GM23338 (cell line): ENCODE measurements at regions not wholly inside any gene's neighbourhood (a gene's known extent, or its start where the extent isn't known, plus 50 kb on each side); places are given as distances from the start of the nearest gene placed in this dataset.

Experiments
- ATAC-seq: fragments of 200-7000 bp; cut with Tn5 transposase; 3 replicates; pipeline ENCODE4 v1.9.1; 2020
- DNase-seq: peaks from one replicate; pipeline ENCODE4 v3.0.0-alpha.2; 2015; ENCODE audit warnings: low spot score
- H2AFZ ChIP-seq: fragments of 200-600 bp; sonication (generic); 2 replicates; pipeline ENCODE4 v1.8.0; 2016; ENCODE audit warnings: antibody characterized with exemption, mild to moderate bottlenecking, moderate library complexity
- H3F3A ChIP-seq: fragments of 200-600 bp; sonication (generic); replicated peaks from 2 replicates; pipeline ENCODE4 v1.8.0; 2017; ENCODE audit warnings: antibody characterized with exemption, mixed run types, low read depth
- H3K27ac ChIP-seq: fragments of 200-600 bp; sonication (generic); 2 replicates; pipeline ENCODE4 v1.6.1; 2016; ENCODE audit warnings: low read depth
- H3K27me3 ChIP-seq: fragments of 200-600 bp; sonication (generic); 2 replicates; pipeline ENCODE4 v1.8.0; 2016; ENCODE audit warnings: mild to moderate bottlenecking, mixed run types, moderate library complexity; ENCODE audit not compliant: insufficient read depth
- H3K36me3 ChIP-seq: fragments of 200-600 bp; sonication (generic); 2 replicates; pipeline ENCODE4 v1.8.0; 2016; ENCODE audit warnings: mild to moderate bottlenecking; ENCODE audit not compliant: insufficient read depth
- H3K4me1 ChIP-seq: fragments of 200-600 bp; sonication (generic); 2 replicates; pipeline ENCODE4 v1.8.0; 2016; ENCODE audit warnings: mild to moderate bottlenecking, moderate library complexity; ENCODE audit not compliant: insufficient read depth
- H3K4me2 ChIP-seq: fragments of 200-600 bp; sonication (generic); 2 replicates; pipeline ENCODE4 v1.7.1; 2017; ENCODE audit warnings: mixed run types
- H3K4me3 ChIP-seq: fragments of 200-600 bp; sonication (generic); 2 replicates; pipeline ENCODE4 v1.6.1; 2016; ENCODE audit warnings: mixed run types
- H3K79me2 ChIP-seq: fragments of 200-600 bp; sonication (generic); replicated peaks from 2 replicates; pipeline ENCODE4 v1.8.0; 2017; ENCODE audit warnings: mild to moderate bottlenecking; ENCODE audit not compliant: insufficient read depth
- H3K9me2 ChIP-seq: fragments of 200-600 bp; sonication (generic); 2 replicates; pipeline ENCODE4 v1.8.0; 2017; ENCODE audit not compliant: insufficient read depth
- H4K20me1 ChIP-seq: fragments of 200-600 bp; sonication (generic); replicated peaks from 2 replicates; pipeline ENCODE4 v1.8.0; 2017; ENCODE audit warnings: mild to moderate bottlenecking; ENCODE audit not compliant: insufficient read depth
- H3K27ac Mint-ChIP-seq: 2 replicates; pipeline ENCODE4 v1.8.0; 2020; ENCODE audit warnings: inconsistent platforms, mild to moderate bottlenecking, moderate library complexity, mixed read lengths
- H3K27me3 Mint-ChIP-seq: 3 replicates; pipeline ENCODE4 v1.8.0; 2022; ENCODE audit warnings: low read depth, mild to moderate bottlenecking, moderate library complexity, mixed read lengths, inconsistent platforms; ENCODE audit not compliant: insufficient read depth, poor library complexity
- H3K36me3 Mint-ChIP-seq: 3 replicates; pipeline ENCODE4 v1.8.0; 2021; ENCODE audit warnings: low read depth, mild to moderate bottlenecking, inconsistent platforms, moderate library complexity, mixed read lengths
- H3K4me1 Mint-ChIP-seq: 3 replicates; pipeline ENCODE4 v1.8.0; 2020; ENCODE audit warnings: mild to moderate bottlenecking, inconsistent platforms, mixed read lengths
- H3K4me3 Mint-ChIP-seq: 3 replicates; pipeline ENCODE4 v1.8.0; 2021; ENCODE audit warnings: moderate library complexity, mild to moderate bottlenecking, inconsistent platforms, mixed read lengths
- H3K9me3 Mint-ChIP-seq: 3 replicates; pipeline ENCODE4 v1.8.0; 2020; ENCODE audit warnings: moderate library complexity, mild to moderate bottlenecking, inconsistent platforms, mixed read lengths
- CREB1 ChIP-seq: fragments of 250-450 bp; sonication (Bioruptor Pico); IDR thresholded peaks from 2 replicates; pipeline ENCODE4 v1.5.0; 2020; ENCODE audit warnings: low read depth, mild to moderate bottlenecking, moderate library complexity
- CTCF ChIP-seq, 2 experiments: fragments of 200-600 bp in 1 of 2; sonication (generic) in 1 of 2; conservative IDR thresholded peaks; 2 replicates each; pipeline versions ENCODE4 v1.5.1 to v1.6.1; 2016 to 2017; ENCODE audit warnings: antibody characterized with exemption in 2 of 2, low read depth in 2 of 2, mild to moderate bottlenecking in 2 of 2, moderate library complexity in 1 of 2
- ETS1 ChIP-seq: IDR thresholded peaks from 2 replicates; pipeline ENCODE4 v1.6.1; 2016; ENCODE audit warnings: antibody characterized with exemption
- EZH2 ChIP-seq: fragments of 200-600 bp; sonication (generic); IDR thresholded peaks from one replicate; pipeline ENCODE4 v1.8.0; 2017; ENCODE audit warnings: antibody characterized with exemption, mild to moderate bottlenecking, low read depth; ENCODE audit not compliant: unreplicated experiment
- EZH2phosphoT487 ChIP-seq: fragments of 200-600 bp; sonication (generic); IDR thresholded peaks from one replicate; pipeline ENCODE4 v1.8.1; 2018; ENCODE audit warnings: antibody characterized with exemption; ENCODE audit not compliant: unreplicated experiment
- JUNB ChIP-seq: IDR thresholded peaks from one replicate; pipeline ENCODE4 v1.6.1; 2016; ENCODE audit warnings: antibody characterized with exemption; ENCODE audit not compliant: unreplicated experiment
- NANOG ChIP-seq: IDR thresholded peaks from 2 replicates; pipeline ENCODE4 v1.6.1; 2016; ENCODE audit warnings: antibody characterized with exemption, borderline replicate concordance
- POLR2AphosphoS5 ChIP-seq: IDR thresholded peaks from 2 replicates; pipeline ENCODE4 v1.6.1; 2016; ENCODE audit warnings: antibody characterized with exemption, low read depth
- REST ChIP-seq: IDR thresholded peaks from one replicate; pipeline ENCODE4 v1.6.1; 2018; ENCODE audit warnings: antibody characterized with exemption; ENCODE audit not compliant: unreplicated experiment
- STAT1 ChIP-seq: IDR thresholded peaks from one replicate; pipeline ENCODE4 v1.6.1; 2016; ENCODE audit warnings: antibody characterized with exemption; ENCODE audit not compliant: unreplicated experiment
- ZNF114 ChIP-seq: fragments of 250-450 bp; sonication (Bioruptor Pico); IDR thresholded peaks from 2 replicates; pipeline ENCODE4 v1.5.0; 2020; ENCODE audit warnings: mild to moderate bottlenecking, moderate library complexity
- ZNF331 ChIP-seq: fragments of 250-450 bp; sonication (Bioruptor Pico); IDR thresholded peaks from 2 replicates; pipeline ENCODE4 v1.5.0; 2020; ENCODE audit warnings: low read depth, mild to moderate bottlenecking, moderate library complexity
- ZNF462 ChIP-seq: fragments of 250-450 bp; sonication (Bioruptor Pico); IDR thresholded peaks from 2 replicates; pipeline ENCODE4 v1.5.0; 2020; ENCODE audit warnings: mild to moderate bottlenecking, moderate library complexity

GRCh38 chr18:65349635-65350034 is 401.2 kb upstream of the CDH7 start (continued):
- TF ChIP-seq ETS1 = no peak
- TF ChIP-seq ZNF331 = no peak
- no peak for TF ChIP-seq ZNF114 (CRISPR knock-in tag)
- no peak for TF ChIP-seq POLR2AphosphoS5
- TF ChIP-seq STAT1 = no peak
- TF ChIP-seq NANOG = no peak
- TF ChIP-seq CREB1 = no peak
- no peak for TF ChIP-seq EZH2

GRCh38 chr18:65347446-65347845 is 403.4 kb upstream of the CDH7 start:
- Histone ChIP-seq H3K36me3 (no peaks in the 10 kb centered on the region), H3F3A (no peaks in the 10 kb centered on the region), H4K20me1 (no peaks in the 10 kb centered on the region), H3K27ac (no peak overlapping the region), H2AFZ (no peak overlapping the region), H3K4me2 (no peak overlapping the region), H3K27me3 (no peaks in the 10 kb centered on the region), H3K4me3 (no peak overlapping the region), H3K4me1 (no peaks in the 10 kb centered on the region), H3K79me2 (no peaks in the 10 kb centered on the region), H3K9me2 (no peaks in the 10 kb centered on the region)
- H3K4me1 Mint-ChIP-seq = peaks cover 3% of the 10 kb centered on the region; the same call in 2 of the 3 replicates
- H3K27me3 Mint-ChIP-seq = peaks cover 2% of the 10 kb centered on the region
- DNase-seq = no peak
- H3K9me3 Mint-ChIP-seq = no peaks in the 10 kb centered on the region
- H3K27ac Mint-ChIP-seq = no peak overlapping the region; the same call in 1 of the 2 replicates
- no peak for ATAC-seq
- no peaks in the 10 kb centered on the region for H3K36me3 Mint-ChIP-seq
- no peak overlapping the region for H3K4me3 Mint-ChIP-seq
- no peak for TF ChIP-seq ZNF114 (CRISPR knock-in tag)
- TF ChIP-seq POLR2AphosphoS5 = no peak
- TF ChIP-seq JUNB = no peak
- TF ChIP-seq NANOG = no peak
- TF ChIP-seq ZNF462 (CRISPR knock-in tag) = no peak
- no peak for TF ChIP-seq CTCF (conservative IDR thresholded peaks at IDR 0.05; ENCODE audit: low read depth in 2 of 2)
- TF ChIP-seq EZH2phosphoT487 = no peak
- TF ChIP-seq REST = no peak
- no peak for TF ChIP-seq EZH2
